ENCODE measurements at regions not wholly inside any gene's neighbourhood (a gene's known extent, or its start where the extent isn't known, plus 50 kb on each side); places are given as distances from the start of the nearest gene placed in this dataset.

- CTCF ChIA-PET (ENCODE audit: partially characterized antibody), result interaction anchor here (0.6 to 1.6 kb wide), 7 partner anchors 11 to 574 kb away, joined by 3 to 5 read pairs (median 3); no protein-coding TSS in a partner anchor
- TF ChIP-seq MAFK (IDR thresholded peaks at IDR 0.05; ENCODE audit: low read depth, low read length) (no peak), RFX5 (IDR thresholded peaks at IDR 0.05; ENCODE audit: borderline replicate concordance, low read depth, low read length) (no peak), SIN3A (conservative IDR thresholded peaks at IDR 0.05 in 1 of 2, IDR thresholded peaks at IDR 0.05 in 1 of 2; ENCODE audit: low read depth in 1 of 2, low read length in 2 of 2) (no peak), KDM1A (IDR thresholded peaks at IDR 0.05; ENCODE audit: borderline replicate concordance, low read length) (no peak), NANOG (IDR thresholded peaks at IDR 0.05; ENCODE audit: insufficient read depth, low read depth, low read length, poor library complexity, severe bottlenecking) (no peak), HDAC2 (IDR thresholded peaks at IDR 0.05; ENCODE audit: borderline replicate concordance in 1 of 2, low read depth in 2 of 2, low read length in 2 of 2) (no peak), POLR2AphosphoS5 (IDR thresholded peaks at IDR 0.05; ENCODE audit: low read depth, low read length) (no peak), CEBPB (IDR thresholded peaks at IDR 0.05; ENCODE audit: low read depth, low read length) (no peak), CHD2 (IDR thresholded peaks at IDR 0.05; ENCODE audit: low read length) (no peak), POLR2A (IDR thresholded peaks at IDR 0.05; ENCODE audit: control extremely low read depth in 1 of 2, low read depth in 2 of 2, low read length in 2 of 2) (no peak), E2F6 (IDR thresholded peaks at IDR 0.05) (no peak), RBBP5 (IDR thresholded peaks at IDR 0.05; ENCODE audit: borderline replicate concordance, low read depth, low read length) (no peak), GTF2F1 (IDR thresholded peaks at IDR 0.05; ENCODE audit: borderline replicate concordance, low read depth, low read length) (no peak), NRF1 (IDR thresholded peaks at IDR 0.05; ENCODE audit: low read depth, low read length) (no peak), TBP (IDR thresholded peaks at IDR 0.05; ENCODE audit: low read depth, low read length) (no peak)
Observed at GRCh38 chr19:29292562-29292961, 79.6 kb upstream of the UQCRFS1 start.

More at GRCh38 chr19:29292562-29292961, 79.6 kb upstream of the UQCRFS1 start:
- Histone ChIP-seq H3K27me3 (replicated peaks in 1 of 4; ENCODE audit: control insufficient read depth in 3 of 4, extremely low read depth in 1 of 4, insufficient read depth in 3 of 4, low read length in 3 of 4) (no peaks in the 10 kb centered on the region), H3K56ac (replicated peaks; ENCODE audit: insufficient read length, low read depth, low read length) (no peak overlapping the region), H3K9me3 (ENCODE audit: insufficient read depth in 2 of 2, low read depth in 1 of 2, low read length in 1 of 2) (no peaks in the 10 kb centered on the region), H4K8ac (ENCODE audit: extremely low read depth, insufficient read depth, low read length) (no peak overlapping the region), H3K36me3 (ENCODE audit: control insufficient read depth in 2 of 4, insufficient read depth in 4 of 4, low read length in 3 of 4) (no peaks in the 10 kb centered on the region), H2BK12ac (ENCODE audit: low read depth, low read length) (no peak overlapping the region), H4K5ac (ENCODE audit: insufficient read length, low read depth, low read length) (no peak overlapping the region), H3K27ac (ENCODE audit: low read depth, low read length) (no peak overlapping the region), H4K91ac (replicated peaks; ENCODE audit: insufficient read length, low read length) (no peak overlapping the region), H2BK20ac (ENCODE audit: low read length) (no peak overlapping the region), H2AK5ac (ENCODE audit: low read depth, low read length) (no peak overlapping the region), H3K4ac (replicated peaks; ENCODE audit: insufficient read length, low read depth, low read length) (no peak overlapping the region), H3K79me2 (ENCODE audit: control insufficient read depth in 1 of 2, insufficient read depth in 2 of 2, low read length in 2 of 2) (no peaks in the 10 kb centered on the region), H4K20me1 (replicated peaks in 1 of 2; ENCODE audit: control insufficient read depth in 1 of 2, insufficient read depth in 2 of 2, low read length in 2 of 2) (no peaks in the 10 kb centered on the region), H3K79me1 (ENCODE audit: low read depth, low read length) (no peaks in the 10 kb centered on the region), H2BK5ac (ENCODE audit: low read depth, low read length) (no peak overlapping the region), H3K23ac (ENCODE audit: insufficient read length) (no peak overlapping the region), H3K9ac (replicated peaks in 1 of 4; ENCODE audit: extremely low read depth in 1 of 4, low read depth in 3 of 4, low read length in 3 of 4) (no peak overlapping the region), H2BK15ac (ENCODE audit: low read length) (no peak overlapping the region), H3K4me1 (replicated peaks in 1 of 4; ENCODE audit: control insufficient read depth in 3 of 4, insufficient read depth in 4 of 4, low read length in 3 of 4) (no peaks in the 10 kb centered on the region; a peak in 2 of 7 replicates), H3K23me2 (ENCODE audit: low read depth, low read length) (no peaks in the 10 kb centered on the region), H2BK120ac (replicated peaks; ENCODE audit: low read depth, low read length) (no peak overlapping the region), H2AFZ (ENCODE audit: low read length) (no peak overlapping the region), H3K4me2 (ENCODE audit: insufficient read depth in 1 of 2, low read depth in 2 of 2, low read length in 2 of 2) (no peak overlapping the region), H3K4me3 (ENCODE audit: extremely low read depth in 1 of 4, insufficient read depth in 2 of 4, low read depth in 3 of 4, low read length in 4 of 4) (no peak overlapping the region), H3K18ac (ENCODE audit: extremely low read depth, low read length) (no peak overlapping the region), H3K14ac (ENCODE audit: insufficient read length) (no peak overlapping the region)
- POLR2A ChIA-PET (ENCODE audit: partially characterized antibody), result no interaction called here
- DNase-seq (ENCODE audit: low read depth in 1 of 2, low spot score in 2 of 2) (no peak), FAIRE-seq (no peak)
- 90% methylated on average over 5 of the region's 5 CpGs; no CpG with 5 or more reads in 1 of the 2 experiments for WGBS, 2 experiments (ENCODE audit: extremely low coverage in 1 of 2, insufficient coverage in 1 of 2, insufficient read length in 1 of 2, insufficient replicate concordance in 2 of 2, low coverage in 1 of 2, low lambda C conversion rate in 2 of 2, missing lambda C conversion rate in 1 of 2)
